B cell (primary cell): ENCODE measurements at regions not wholly inside any gene's neighbourhood (a gene's known extent, or its start where the extent isn't known, plus 50 kb on each side); places are given as distances from the start of the nearest gene placed in this dataset.

Source experiments
- ATAC-seq: fragments of 200-7000 bp; cut with Tn5 transposase; one replicate; pipeline ENCODE4 v1.10.0; 2021; ENCODE audit warnings: low read depth, mild to moderate bottlenecking, moderate number of reproducible peaks, moderate library complexity
- CTCF ChIA-PET: fragments of 350-600 bp; sonication (Branson Sonifier 250); formaldehyde crosslinking; loops from one replicate; lab custom pipeline; 2021; ENCODE audit warnings: antibody characterized with exemption, inconsistent platforms; lab: Charles Lee
- POLR2A ChIA-PET: fragments of 350-600 bp; sonication (Branson Sonifier 250); formaldehyde crosslinking; loops from one replicate; lab custom pipeline; 2021; ENCODE audit warnings: antibody characterized with exemption; lab: Charles Lee
- DNase-seq: peaks from one replicate; pipeline ENCODE4 v3.0.0; 2013
- H2AFZ ChIP-seq: 2 replicates; pipeline ENCODE4 v1.6.1; 2012; ENCODE audit warnings: mild to moderate bottlenecking, low read depth, low read length; ENCODE audit not compliant: insufficient read depth, poor library complexity, severe bottlenecking
- H3K27ac ChIP-seq, 2 donors: 1 replicate in 1 of 2; 2 replicates in 1 of 2; pipeline ENCODE4 v1.5.1; 2012 to 2013; ENCODE audit warnings: low read length in 2 of 2, mild to moderate bottlenecking in 2 of 2, moderate library complexity in 1 of 2
- H3K27me3 ChIP-seq, 4 experiments: fragments of 200-600 bp in 1 of 4; sonication (generic) in 1 of 4; replicated peaks in 1 of 4; 1 replicate in 2 of 4; 2 replicates in 2 of 4; pipeline versions ENCODE4 v1.6.1 to v1.7.0; 2013 to 2016; ENCODE audit warnings: low read length in 3 of 4, mild to moderate bottlenecking in 2 of 4, mixed read lengths in 1 of 4, moderate library complexity in 1 of 4; ENCODE audit not compliant: insufficient read depth in 4 of 4, control insufficient read depth in 3 of 4; ENCODE audit errors: control extremely low read depth in 1 of 4
- H3K36me3 ChIP-seq, 2 experiments: replicated peaks in 1 of 2; 1 replicate in 1 of 2; 2 replicates in 1 of 2; pipeline versions ENCODE4 v1.6.1 to v1.7.1; 2013; ENCODE audit warnings: low read length in 1 of 2; ENCODE audit not compliant: insufficient read depth in 2 of 2, control insufficient read depth in 1 of 2; ENCODE audit errors: control extremely low read depth in 1 of 2, extremely low read depth in 1 of 2
- H3K4me1 ChIP-seq, 2 donors: fragments of 200-600 bp in 1 of 2; sonication (generic) in 1 of 2; 1 replicate in 1 of 2; 2 replicates in 1 of 2; pipeline versions ENCODE4 v1.5.1 to v1.6.1; 2013 to 2017; ENCODE audit warnings: low read length in 2 of 2; ENCODE audit not compliant: control insufficient read depth in 2 of 2, insufficient read depth in 2 of 2
- H3K4me2 ChIP-seq: replicated peaks from 2 replicates; pipeline ENCODE3; 2012; ENCODE audit warnings: mild to moderate bottlenecking, low read depth, low read length; ENCODE audit not compliant: poor library complexity, severe bottlenecking
- H3K4me3 ChIP-seq, 5 experiments: fragments of 200-600 bp in 1 of 5; sonication (generic) in 1 of 5; 1 replicate in 3 of 5; 2 replicates in 2 of 5; pipeline versions ENCODE4 v1.5.1 to v1.7.0; 2011 to 2016; ENCODE audit warnings: low read length in 4 of 5, mild to moderate bottlenecking in 4 of 5, low read depth in 2 of 5, control low read depth in 1 of 5, moderate library complexity in 1 of 5; ENCODE audit not compliant: insufficient read depth in 1 of 5; ENCODE audit errors: control extremely low read depth in 1 of 5, extremely low read depth in 1 of 5
- H3K79me2 ChIP-seq: fragments of 200-600 bp; sonication (generic); one replicate; pipeline ENCODE4 v1.6.0; 2016; ENCODE audit warnings: low read length; ENCODE audit not compliant: control insufficient read depth, insufficient read depth
- H3K9ac ChIP-seq: fragments of 200-600 bp; sonication (generic); 2 replicates; pipeline ENCODE4 v1.6.1; 2017; ENCODE audit warnings: mild to moderate bottlenecking, low read length, moderate library complexity
- H3K9me3 ChIP-seq, 3 donors: one replicate each; pipeline versions ENCODE4 v1.6.1 to v1.7.1; 2013; ENCODE audit warnings: low read length in 2 of 3; ENCODE audit not compliant: control insufficient read depth in 2 of 3, insufficient read depth in 1 of 3; ENCODE audit errors: control extremely low read depth in 1 of 3
- H4K20me1 ChIP-seq: 2 replicates; pipeline ENCODE4 v1.6.0; 2012; ENCODE audit warnings: mild to moderate bottlenecking, low read length; ENCODE audit not compliant: insufficient read depth, control insufficient read depth, poor library complexity, severe bottlenecking
- H3K27ac Mint-ChIP-seq: one replicate; pipeline ENCODE4 v1.8.0; 2021; ENCODE audit warnings: mixed read lengths
- H3K27me3 Mint-ChIP-seq: one replicate; pipeline ENCODE4 v1.8.0; 2021; ENCODE audit warnings: mixed read lengths
- H3K4me1 Mint-ChIP-seq: one replicate; pipeline ENCODE4 v1.8.0; 2021; ENCODE audit warnings: mixed read lengths
- H3K4me3 Mint-ChIP-seq: one replicate; pipeline ENCODE4 v1.8.0; 2021; ENCODE audit warnings: mixed read lengths
- H3K9me3 Mint-ChIP-seq: one replicate; pipeline ENCODE4 v1.8.0; 2022; ENCODE audit warnings: mixed read lengths; ENCODE audit not compliant: insufficient read depth
- EZH2 ChIP-seq: IDR thresholded peaks from 2 replicates; pipeline ENCODE4 v1.6.1; 2012; ENCODE audit warnings: borderline replicate concordance, low read depth, mild to moderate bottlenecking, moderate library complexity, low read length; ENCODE audit not compliant: insufficient read depth, poor library complexity, severe bottlenecking
- WGBS: methylation state at CpG from one replicate; pipeline ENCODE4 v1.1.5; 2013; ENCODE audit warnings: missing lambda C conversion rate; ENCODE audit not compliant: insufficient coverage; 5-methylcytosine and 5-hydroxymethylcytosine counted together
- intact Hi-C: fragments of 100-400 bp; cut with micrococcal nuclease; formaldehyde crosslinking; loops from one replicate; pipeline ENCODE4 v1.10.0; 2022
- TF ChIP-seq, protein P1 (sequence below): fragments of 200-600 bp; IDR thresholded peaks from one replicate; pipeline ENCODE4 v1.8.0; 2022; ENCODE audit warnings: antibody characterized with exemption, mild to moderate bottlenecking

DNA sequence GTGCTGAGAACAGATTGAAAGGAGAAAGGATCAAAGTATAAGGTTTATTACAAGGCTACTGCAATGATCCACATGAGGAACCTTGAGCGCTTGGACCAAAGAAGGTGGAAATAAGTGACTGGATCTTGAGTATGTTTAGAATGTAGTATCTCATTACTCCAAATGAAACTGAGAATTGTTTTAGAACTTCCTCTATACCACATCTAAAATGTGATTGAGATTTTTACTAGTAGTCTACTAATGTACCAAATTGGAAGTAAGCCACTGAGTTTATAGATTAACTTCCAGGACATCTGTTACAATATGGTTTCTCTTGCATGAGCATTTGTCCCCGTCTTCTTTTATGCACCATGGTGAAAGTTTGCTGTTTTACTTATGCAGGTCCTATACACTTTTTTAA, 300.5 kb downstream of the SUCLG1 start:
- Histone ChIP-seq H3K36me3 (no peaks in the 10 kb centered on the region), H3K4me3 (no peak overlapping the region), H3K9ac (no peak overlapping the region), H3K79me2 (no peaks in the 10 kb centered on the region), H3K4me1 (no peaks in the 10 kb centered on the region), H3K27ac (no peak overlapping the region), H2AFZ (no peak overlapping the region), H3K27me3 (no peaks in the 10 kb centered on the region), H3K4me2 (no peak overlapping the region), H4K20me1 (no peaks in the 10 kb centered on the region), H3K9me3 (peaks cover 0 to 2% (median 0%) of the 10 kb centered on the region in 3 donors)
- peaks cover 3% of the 10 kb centered on the region for H3K9me3 Mint-ChIP-seq
- no peak for ATAC-seq
- peaks cover 7% of the 10 kb centered on the region for H3K27me3 Mint-ChIP-seq
- WGBS: no CpG with 5 or more reads among the region's 2 CpGs
- H3K4me3 Mint-ChIP-seq: no peak overlapping the region
- POLR2A ChIA-PET: no interaction called here
- CTCF ChIA-PET: no interaction called here
- intact Hi-C loops: no loop called here
- no peaks in the 10 kb centered on the region for H3K4me1 Mint-ChIP-seq
- H3K27ac Mint-ChIP-seq: no peak overlapping the region
- DNase-seq: no peak
- no peak for TF ChIP-seq EZH2
- TF ChIP-seq, protein P1, sequence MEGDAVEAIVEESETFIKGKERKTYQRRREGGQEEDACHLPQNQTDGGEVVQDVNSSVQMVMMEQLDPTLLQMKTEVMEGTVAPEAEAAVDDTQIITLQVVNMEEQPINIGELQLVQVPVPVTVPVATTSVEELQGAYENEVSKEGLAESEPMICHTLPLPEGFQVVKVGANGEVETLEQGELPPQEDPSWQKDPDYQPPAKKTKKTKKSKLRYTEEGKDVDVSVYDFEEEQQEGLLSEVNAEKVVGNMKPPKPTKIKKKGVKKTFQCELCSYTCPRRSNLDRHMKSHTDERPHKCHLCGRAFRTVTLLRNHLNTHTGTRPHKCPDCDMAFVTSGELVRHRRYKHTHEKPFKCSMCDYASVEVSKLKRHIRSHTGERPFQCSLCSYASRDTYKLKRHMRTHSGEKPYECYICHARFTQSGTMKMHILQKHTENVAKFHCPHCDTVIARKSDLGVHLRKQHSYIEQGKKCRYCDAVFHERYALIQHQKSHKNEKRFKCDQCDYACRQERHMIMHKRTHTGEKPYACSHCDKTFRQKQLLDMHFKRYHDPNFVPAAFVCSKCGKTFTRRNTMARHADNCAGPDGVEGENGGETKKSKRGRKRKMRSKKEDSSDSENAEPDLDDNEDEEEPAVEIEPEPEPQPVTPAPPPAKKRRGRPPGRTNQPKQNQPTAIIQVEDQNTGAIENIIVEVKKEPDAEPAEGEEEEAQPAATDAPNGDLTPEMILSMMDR: no peak

DNA sequence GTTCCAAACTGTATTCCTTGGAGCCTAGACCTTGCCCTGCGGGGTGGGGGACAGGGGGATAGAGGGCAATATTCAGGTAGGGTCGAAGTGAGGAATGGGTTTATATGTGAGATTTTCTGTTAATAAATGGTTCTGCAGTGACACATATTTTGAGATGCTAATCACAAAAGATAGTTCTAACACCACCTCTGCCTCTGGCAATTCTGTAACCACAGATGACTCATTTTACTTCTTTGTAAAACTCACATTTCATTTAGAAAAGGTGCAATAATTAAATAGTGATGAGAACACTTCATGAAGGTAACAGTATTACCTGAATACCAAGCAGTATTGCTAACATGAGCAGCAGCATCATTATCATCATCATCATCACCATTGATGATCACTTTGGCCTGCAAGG, 306.6 kb downstream of the SUCLG1 start:
- H3K4me3 Mint-ChIP-seq: no peak overlapping the region

More for the DNA sequence above, 306.6 kb downstream of the SUCLG1 start:
- no peaks in the 10 kb centered on the region for H3K4me1 ChIP-seq
- no peak overlapping the region for H3K4me2 ChIP-seq
- ChIA-PET CTCF (no interaction called here), POLR2A (no interaction called here)
- no peak overlapping the region for H3K27ac Mint-ChIP-seq
- no peak overlapping the region for H3K27ac ChIP-seq
- DNase-seq (no peak), ATAC-seq (no peak)
- no peaks in the 10 kb centered on the region for H3K27me3 ChIP-seq
- no peaks in the 10 kb centered on the region for H3K9me3 ChIP-seq
- no peaks in the 10 kb centered on the region for H3K79me2 ChIP-seq
- TF ChIP-seq, protein P1: no peak
- no peak for TF ChIP-seq EZH2
- no peaks in the 10 kb centered on the region for H3K4me1 Mint-ChIP-seq
- no CpG with 5 or more reads among the region's 2 CpGs for WGBS
- H4K20me1 ChIP-seq: no peaks in the 10 kb centered on the region
- peaks cover 3% of the 10 kb centered on the region for H3K27me3 Mint-ChIP-seq
- no peaks in the 10 kb centered on the region for H3K36me3 ChIP-seq
- intact Hi-C loops: no loop called here
- H3K9me3 Mint-ChIP-seq: no peaks in the 10 kb centered on the region
- H2AFZ ChIP-seq: no peak overlapping the region
- no peak overlapping the region for H3K9ac ChIP-seq
- H3K4me3 ChIP-seq: no peak overlapping the region
